H9 (cell line): ENCODE measurements at regions not wholly inside any gene's neighbourhood (a gene's known extent, or its start where the extent isn't known, plus 50 kb on each side); places are given as distances from the start of the nearest gene placed in this dataset.

ENCODE experiments used
- DNase-seq: peaks from one replicate; pipeline ENCODE4 v3.0.0-alpha.2; 2017
- H2AFZ ChIP-seq: one replicate; pipeline ENCODE4 v1.6.1; 2013; ENCODE audit warnings: mild to moderate bottlenecking, low read length, control low read depth, moderate library complexity
- H2AK5ac ChIP-seq: 2 replicates; pipeline ENCODE4 v1.6.1; 2013; ENCODE audit warnings: low read length, control low read depth, mixed read lengths; ENCODE audit not compliant: insufficient read length
- H2BK120ac ChIP-seq: one replicate; pipeline ENCODE4 v1.6.1; 2013; ENCODE audit warnings: low read depth, mild to moderate bottlenecking, low read length, control low read depth, inconsistent platforms; ENCODE audit not compliant: poor library complexity, severe bottlenecking
- H2BK12ac ChIP-seq: 2 replicates; pipeline ENCODE4 v1.6.1; 2013; ENCODE audit warnings: low read length, control low read depth, mixed read lengths, low read depth; ENCODE audit not compliant: insufficient read length
- H2BK15ac ChIP-seq: 2 replicates; pipeline ENCODE4 v1.6.1; 2013; ENCODE audit warnings: low read depth, low read length, control low read depth
- H2BK20ac ChIP-seq: one replicate; pipeline ENCODE4 v1.6.1; 2013; ENCODE audit warnings: low read depth, mild to moderate bottlenecking, low read length, control low read depth, inconsistent platforms; ENCODE audit not compliant: poor library complexity, severe bottlenecking
- H2BK5ac ChIP-seq: 2 replicates; pipeline ENCODE4 v1.6.1; 2013; ENCODE audit warnings: low read length, control low read depth, mixed read lengths; ENCODE audit not compliant: insufficient read length
- H3K14ac ChIP-seq: 2 replicates; pipeline ENCODE4 v1.6.1; 2013; ENCODE audit warnings: low read length, control low read depth; ENCODE audit not compliant: insufficient read depth
- H3K18ac ChIP-seq: 2 replicates; pipeline ENCODE4 v1.6.1; 2013; ENCODE audit warnings: low read depth, mild to moderate bottlenecking, mixed read lengths, low read length, control low read depth; ENCODE audit not compliant: insufficient read length
- H3K23ac ChIP-seq: 2 replicates; pipeline ENCODE4 v1.6.1; 2013; ENCODE audit warnings: low read length, control low read depth, mixed read lengths, low read depth; ENCODE audit not compliant: insufficient read length
- H3K23me2 ChIP-seq: 2 replicates; pipeline ENCODE4 v1.6.1; 2013; ENCODE audit warnings: low read depth, mild to moderate bottlenecking, mixed read lengths, low read length, control low read depth; ENCODE audit not compliant: insufficient read length, poor library complexity, severe bottlenecking
- H3K27ac ChIP-seq: 2 replicates; pipeline ENCODE4 v1.5.1; 2013; ENCODE audit warnings: low read length, control low read depth, mixed read lengths, low read depth; ENCODE audit not compliant: insufficient read length
- H3K27me3 ChIP-seq: 2 replicates; pipeline ENCODE4 v1.6.1; 2013; ENCODE audit warnings: low read length, control low read depth, inconsistent platforms; ENCODE audit not compliant: insufficient read depth
- H3K4ac ChIP-seq: 2 replicates; pipeline ENCODE4 v1.6.1; 2013; ENCODE audit warnings: low read depth, mild to moderate bottlenecking, control low read depth, inconsistent platforms, low read length, moderate library complexity
- H3K4me1 ChIP-seq: 2 replicates; pipeline ENCODE4 v1.6.1; 2013; ENCODE audit warnings: low read length, control low read depth, inconsistent platforms; ENCODE audit not compliant: insufficient read depth
- H3K4me2 ChIP-seq: 2 replicates; pipeline ENCODE4 v1.6.1; 2013; ENCODE audit warnings: low read length, control low read depth, mixed read lengths; ENCODE audit not compliant: insufficient read length, insufficient read depth
- H3K56ac ChIP-seq: 2 replicates; pipeline ENCODE4 v1.6.1; 2013; ENCODE audit warnings: low read depth, mild to moderate bottlenecking, mixed read lengths, low read length, control low read depth; ENCODE audit not compliant: insufficient read length
- H3K79me1 ChIP-seq: 2 replicates; pipeline ENCODE4 v1.6.1; 2013; ENCODE audit warnings: low read depth, mild to moderate bottlenecking, moderate library complexity, low read length, control low read depth, inconsistent platforms; ENCODE audit not compliant: insufficient read depth, poor library complexity, severe bottlenecking
- H3K79me2 ChIP-seq: 2 replicates; pipeline ENCODE4 v1.6.1; 2013; ENCODE audit warnings: low read length, control low read depth, inconsistent platforms; ENCODE audit not compliant: insufficient read depth
- H3K9ac ChIP-seq: 2 replicates; pipeline ENCODE4 v1.6.1; 2013; ENCODE audit warnings: low read length, control low read depth, mixed read lengths; ENCODE audit not compliant: insufficient read length; ENCODE audit errors: extremely low read depth
- H3K9me3 ChIP-seq: one replicate; pipeline ENCODE4 v1.6.1; 2013; ENCODE audit warnings: low read depth, low read length, inconsistent platforms; ENCODE audit not compliant: control insufficient read depth
- H3T11ph ChIP-seq: one replicate; pipeline ENCODE4 v1.6.1; 2013; ENCODE audit warnings: mild to moderate bottlenecking, low read length, control low read depth, inconsistent platforms
- H4K20me1 ChIP-seq: one replicate; pipeline ENCODE4 v1.6.1; 2013; ENCODE audit not compliant: control insufficient read depth, insufficient read length, insufficient read depth
- H4K5ac ChIP-seq: 2 replicates; pipeline ENCODE4 v1.6.1; 2013; ENCODE audit warnings: low read depth, mild to moderate bottlenecking, mixed read lengths, low read length, control low read depth; ENCODE audit not compliant: insufficient read length
- H4K8ac ChIP-seq: replicated peaks from 2 replicates; pipeline ENCODE4 v1.6.1; 2013; ENCODE audit warnings: low read length, control low read depth, mixed read lengths, low read depth; ENCODE audit not compliant: insufficient read length
- H4K91ac ChIP-seq: 2 replicates; pipeline ENCODE4 v1.6.1; 2013; ENCODE audit warnings: low read depth, mild to moderate bottlenecking, moderate library complexity, mixed read lengths, low read length, control low read depth; ENCODE audit not compliant: insufficient read length
- H3K27ac Mint-ChIP-seq, 3 experiments: 2 replicates in 2 of 3; 3 replicates in 1 of 3; pipeline ENCODE4 v1.8.0; 2020 to 2021; ENCODE audit warnings: mixed read lengths in 3 of 3, mild to moderate bottlenecking in 1 of 3, moderate library complexity in 1 of 3
- H3K27me3 Mint-ChIP-seq: 2 replicates; pipeline ENCODE4 v1.8.0; 2021; ENCODE audit warnings: low read depth, mild to moderate bottlenecking, moderate library complexity, mixed read lengths
- H3K36me3 Mint-ChIP-seq, 3 experiments: 2 replicates in 2 of 3; 3 replicates in 1 of 3; pipeline ENCODE4 v1.8.0; 2020 to 2021; ENCODE audit warnings: low read depth in 3 of 3, mixed read lengths in 3 of 3; ENCODE audit not compliant: insufficient read depth in 1 of 3
- H3K4me1 Mint-ChIP-seq, 2 experiments: 2 replicates each; pipeline ENCODE4 v1.8.0; 2020; ENCODE audit warnings: mixed read lengths in 2 of 2
- H3K4me3 Mint-ChIP-seq, 2 experiments: 2 replicates in 1 of 2; 3 replicates in 1 of 2; pipeline ENCODE4 v1.8.0; 2020 to 2021; ENCODE audit warnings: mild to moderate bottlenecking in 2 of 2, mixed read lengths in 2 of 2, moderate library complexity in 1 of 2
- H3K9me3 Mint-ChIP-seq, 2 experiments: 2 replicates in 1 of 2; 3 replicates in 1 of 2; pipeline ENCODE4 v1.8.0; 2020; ENCODE audit warnings: mild to moderate bottlenecking in 2 of 2, mixed read lengths in 2 of 2, moderate library complexity in 1 of 2
- WGBS: extraction: QIAGEN DNeasy Blood & Tissue Kit; methylation state at CpG from one replicate; pipeline ENCODE4 v1.1.7; 2013; ENCODE audit warnings: missing lambda C conversion rate, low lambda C conversion rate, mixed read lengths; ENCODE audit not compliant: insufficient read length; ENCODE audit errors: extremely low coverage; 5-methylcytosine and 5-hydroxymethylcytosine counted together
- TF ChIP-seq, protein P1 (sequence below): fragments of 200-600 bp; sonication (generic); conservative IDR thresholded peaks from 3 replicates; pipeline ENCODE4 v1.8.0; 2021; ENCODE audit warnings: antibody characterized with exemption, mild to moderate bottlenecking

GRCh38 chr21:41627428-41627827, 119.5 kb upstream of the TMPRSS2 start:
- Histone ChIP-seq H3K27ac (no peak overlapping the region), H2BK20ac (no peak overlapping the region), H3K79me1 (no peaks in the 10 kb centered on the region), H2BK120ac (no peak overlapping the region), H3K23ac (no peak overlapping the region), H2AFZ (no peak overlapping the region), H2AK5ac (no peak overlapping the region), H2BK15ac (no peak overlapping the region), H4K91ac (no peak overlapping the region), H3K23me2 (no peaks in the 10 kb centered on the region), H3K4ac (no peak overlapping the region), H3K14ac (no peak overlapping the region), H3K9me3 (no peaks in the 10 kb centered on the region), H3K56ac (no peak overlapping the region), H4K8ac (no peak overlapping the region), H4K5ac (no peak overlapping the region), H3K79me2 (no peaks in the 10 kb centered on the region), H4K20me1 (no peaks in the 10 kb centered on the region), H2BK12ac (no peak overlapping the region), H2BK5ac (no peak overlapping the region), H3K9ac (no peak overlapping the region), H3T11ph (no peak overlapping the region), H3K4me1 (no peaks in the 10 kb centered on the region), H3K18ac (no peak overlapping the region), H3K27me3 (no peaks in the 10 kb centered on the region), H3K4me2 (no peak overlapping the region)
- WGBS, result no CpG with 5 or more reads among the region's 2 CpGs
- TF ChIP-seq, protein P1, sequence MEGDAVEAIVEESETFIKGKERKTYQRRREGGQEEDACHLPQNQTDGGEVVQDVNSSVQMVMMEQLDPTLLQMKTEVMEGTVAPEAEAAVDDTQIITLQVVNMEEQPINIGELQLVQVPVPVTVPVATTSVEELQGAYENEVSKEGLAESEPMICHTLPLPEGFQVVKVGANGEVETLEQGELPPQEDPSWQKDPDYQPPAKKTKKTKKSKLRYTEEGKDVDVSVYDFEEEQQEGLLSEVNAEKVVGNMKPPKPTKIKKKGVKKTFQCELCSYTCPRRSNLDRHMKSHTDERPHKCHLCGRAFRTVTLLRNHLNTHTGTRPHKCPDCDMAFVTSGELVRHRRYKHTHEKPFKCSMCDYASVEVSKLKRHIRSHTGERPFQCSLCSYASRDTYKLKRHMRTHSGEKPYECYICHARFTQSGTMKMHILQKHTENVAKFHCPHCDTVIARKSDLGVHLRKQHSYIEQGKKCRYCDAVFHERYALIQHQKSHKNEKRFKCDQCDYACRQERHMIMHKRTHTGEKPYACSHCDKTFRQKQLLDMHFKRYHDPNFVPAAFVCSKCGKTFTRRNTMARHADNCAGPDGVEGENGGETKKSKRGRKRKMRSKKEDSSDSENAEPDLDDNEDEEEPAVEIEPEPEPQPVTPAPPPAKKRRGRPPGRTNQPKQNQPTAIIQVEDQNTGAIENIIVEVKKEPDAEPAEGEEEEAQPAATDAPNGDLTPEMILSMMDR, result no peak
- Mint-ChIP-seq H3K27ac (no peak overlapping the region), H3K27me3 (peaks cover 4% of the 10 kb centered on the region), H3K4me3 (no peak overlapping the region), H3K9me3 (peaks cover 0 to 9% of the 10 kb centered on the region in 2 experiments; a peak in 3 of 5 replicates), H3K4me1 (peaks cover 0 to 13% of the 10 kb centered on the region in 2 experiments; a peak in 2 of 4 replicates), H3K36me3 (peaks cover 0 to 2% (median 0%) of the 10 kb centered on the region in 3 experiments; a peak in 2 of 7 replicates)
- DNase-seq, result no peak
